Thyroid gland (tissue), 4 donors: ENCODE measurements at regions not wholly inside any gene's neighbourhood (a gene's known extent, or its start where the extent isn't known, plus 50 kb on each side); places are given as distances from the start of the nearest gene placed in this dataset.

ENCODE experiments used
- DNase-seq, 2 donors: peaks; one replicate each; pipeline ENCODE4 v3.0.0-alpha.2; 2019
- H3K27ac ChIP-seq, 3 donors: fragments of 200-600 bp; sonication (generic); 1 replicate in 2 of 3; 2 replicates in 1 of 3; pipeline ENCODE4 v1.5.1; 2016 to 2019; ENCODE audit warnings: mild to moderate bottlenecking in 1 of 3, moderate library complexity in 1 of 3
- H3K27me3 ChIP-seq: fragments of 200-600 bp; sonication (generic); one replicate; pipeline ENCODE4 v1.5.1; 2019
- H3K36me3 ChIP-seq, 2 donors: fragments of 200-600 bp; sonication (generic); one replicate each; pipeline ENCODE4 v1.5.1; 2016 to 2019
- H3K4me1 ChIP-seq, 2 donors: fragments of 200-600 bp; sonication (generic); one replicate each; pipeline ENCODE4 v1.5.1; 2017 to 2019
- H3K4me3 ChIP-seq, 3 donors: fragments of 200-600 bp; sonication (generic); replicated peaks in 1 of 3; 1 replicate in 2 of 3; 2 replicates in 1 of 3; pipeline ENCODE4 v1.5.1; 2016; ENCODE audit warnings: mild to moderate bottlenecking in 1 of 3
- H3K9me3 ChIP-seq: fragments of 200-600 bp; sonication (generic); one replicate; pipeline ENCODE4 v1.5.1; 2017
- CTCF ChIP-seq, 6 experiments: fragments of 200-600 bp in 3 of 6; fragments of 450-650 bp in 3 of 6; sonication (generic) in 3 of 6; IDR thresholded peaks; one replicate each; pipeline ENCODE4 v1.5.1; 2016 to 2019; ENCODE audit warnings: antibody characterized with exemption in 6 of 6, mild to moderate bottlenecking in 2 of 6, inconsistent platforms in 1 of 6, moderate library complexity in 1 of 6
- POLR2A ChIP-seq, 2 donors: fragments of 450-650 bp; IDR thresholded peaks; one replicate each; pipeline ENCODE4 v1.6.1; 2017; ENCODE audit warnings: antibody characterized with exemption in 2 of 2, mild to moderate bottlenecking in 2 of 2, moderate library complexity in 1 of 2
- WGBS, 2 donors: methylation state at CpG; one replicate each; pipeline ENCODE4 v1.1.5; 2017; 5-methylcytosine and 5-hydroxymethylcytosine counted together
- intact Hi-C: fragments of 100-400 bp; cut with DNase I; formaldehyde crosslinking; loops from one replicate; pipeline ENCODE4 v1.15.1; 2023

- TF ChIP-seq POLR2A (IDR thresholded peaks at IDR 0.05) (no peak), CTCF (IDR thresholded peaks at IDR 0.05) (no peak)
- Histone ChIP-seq H3K4me1 (peaks cover 0 to 12% of the 10 kb centered on the region in 2 donors), H3K27ac (no peak overlapping the region), H3K36me3 (no peaks in the 10 kb centered on the region), H3K27me3 (no peaks in the 10 kb centered on the region), H3K4me3 (no peak overlapping the region), H3K9me3 (no peaks in the 10 kb centered on the region)
- intact Hi-C loops: no loop called here
- DNase-seq: no peak
- WGBS, 2 donors: 95 to 98% methylated on average over 4 of the region's 4 CpGs
These were observed 492.8 kb upstream of the PROK2 start for GRCh38 chr3:72277710-72278109.

GRCh38 chr3:72276806-72277205 lies 491.9 kb upstream of the PROK2 start:
- no peaks in the 10 kb centered on the region for H3K27me3 ChIP-seq
- H3K36me3 ChIP-seq: no peaks in the 10 kb centered on the region
- H3K9me3 ChIP-seq: no peaks in the 10 kb centered on the region
- 87 to 93% methylated on average over 3 of the region's 3 CpGs for WGBS, 2 donors
- no peak overlapping the region for H3K27ac ChIP-seq
- H3K4me1 ChIP-seq: peaks cover 0 to 12% of the 10 kb centered on the region in 2 donors
- TF ChIP-seq POLR2A (IDR thresholded peaks at IDR 0.05): no peak
- no peak for TF ChIP-seq CTCF (IDR thresholded peaks at IDR 0.05)
- intact Hi-C loops: no loop called here
- no peak for DNase-seq
- no peak overlapping the region for H3K4me3 ChIP-seq

GRCh38 chr3:72275331-72275751 lies 490.4 kb upstream of the PROK2 start:
- intact Hi-C loops: no loop called here
- no peaks in the 10 kb centered on the region for H3K9me3 ChIP-seq
- H3K4me1 ChIP-seq: peaks cover 2 to 20% of the 10 kb centered on the region in 2 donors
- 51 to 58% methylated on average over 7 of the region's 7 CpGs for WGBS, 2 donors
- no peaks in the 10 kb centered on the region for H3K27me3 ChIP-seq
- no peaks in the 10 kb centered on the region for H3K36me3 ChIP-seq
- no peak overlapping the region for H3K4me3 ChIP-seq
- no peak overlapping the region for H3K27ac ChIP-seq
- TF ChIP-seq POLR2A (IDR thresholded peaks at IDR 0.05) (no peak), CTCF (IDR thresholded peaks at IDR 0.05) (no peak)
- no peak for DNase-seq

- 73 to 76% methylated on average over 12 of the region's 12 CpGs for WGBS, 2 donors
- H3K9me3 ChIP-seq: no peaks in the 10 kb centered on the region
- H3K27ac ChIP-seq: no peak overlapping the region
- no peaks in the 10 kb centered on the region for H3K27me3 ChIP-seq
- H3K36me3 ChIP-seq: no peaks in the 10 kb centered on the region
- DNase-seq: peak in 1 of 2 donors; percentile 9
- H3K4me1 ChIP-seq: peaks cover 8 to 26% of the 10 kb centered on the region in 2 donors
- TF ChIP-seq POLR2A (IDR thresholded peaks at IDR 0.05): no peak
- no peak for TF ChIP-seq CTCF (IDR thresholded peaks at IDR 0.05)
- intact Hi-C loops: no loop called here
- no peak overlapping the region for H3K4me3 ChIP-seq
These were observed 489.8 kb upstream of the PROK2 start for GRCh38 chr3:72274493-72275330.

- no peak for DNase-seq
- no peaks in the 10 kb centered on the region for H3K27me3 ChIP-seq
- 57 to 66% methylated on average over 6 of the region's 6 CpGs for WGBS, 2 donors
- TF ChIP-seq CTCF (IDR thresholded peaks at IDR 0.05) (no peak), POLR2A (IDR thresholded peaks at IDR 0.05) (no peak)
- H3K4me1 ChIP-seq: peaks cover 11 to 28% of the 10 kb centered on the region in 2 donors
- intact Hi-C loops: no loop called here
- no peak overlapping the region for H3K4me3 ChIP-seq
- no peaks in the 10 kb centered on the region for H3K9me3 ChIP-seq
- no peak overlapping the region for H3K27ac ChIP-seq
- no peaks in the 10 kb centered on the region for H3K36me3 ChIP-seq
These were observed 488.7 kb upstream of the PROK2 start for GRCh38 chr3:72273615-72274014.
